ENCODE measurements at regions not wholly inside any gene's neighbourhood (a gene's known extent, or its start where the extent isn't known, plus 50 kb on each side); places are given as distances from the start of the nearest gene placed in this dataset.
"Not testable (repeated sequence)": the region's sequence is repeated elsewhere in the genome, so short reads cannot be mapped to it uniquely, and the experiment has no call there.

DNA sequence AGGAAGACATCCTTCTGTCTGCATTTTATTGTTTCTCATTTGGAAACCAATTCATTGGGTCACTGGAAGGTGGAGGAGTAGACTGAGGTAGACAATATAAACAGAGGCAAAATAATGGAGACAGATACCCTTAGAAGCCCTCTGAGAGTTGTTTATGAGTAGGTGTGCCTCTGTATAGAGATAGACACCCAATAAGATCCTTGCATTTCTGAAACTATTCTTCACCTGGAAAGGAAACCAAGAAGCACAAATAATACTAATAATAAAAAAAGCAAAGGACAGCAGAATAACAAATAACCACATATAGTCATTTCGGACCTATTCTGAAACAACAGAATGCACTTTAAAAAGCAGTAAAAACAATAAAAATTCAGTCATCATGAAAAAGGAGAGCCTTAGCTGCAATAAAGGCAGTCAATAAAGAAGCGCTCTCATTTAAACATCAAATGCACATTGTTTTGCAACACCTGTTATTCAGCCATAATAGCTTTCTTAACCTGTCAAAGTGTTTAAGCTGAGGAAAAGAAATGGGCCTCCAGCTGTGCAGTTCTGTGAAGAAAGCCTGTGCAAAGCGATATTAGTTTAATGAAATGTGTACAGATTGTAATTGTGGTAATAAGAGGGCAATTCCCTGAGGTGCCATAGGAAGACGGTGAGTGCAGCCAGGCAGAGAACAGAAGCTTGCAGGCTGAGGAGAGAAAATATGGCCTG is 904.2 kb downstream of the STPG2 start:
- H3K27me3 Mint-ChIP-seq = no peaks in the 10 kb centered on the region
- ATAC-seq (ENCODE audit: low read depth) = no peak
- DNase-seq = no peak
- POLR2A ChIA-PET = no interaction called here
- no peaks in the 10 kb centered on the region for H3K9me3 Mint-ChIP-seq
- H3K27ac Mint-ChIP-seq = no peak overlapping the region
- H3K36me3 Mint-ChIP-seq = no peaks in the 10 kb centered on the region
- H3K4me1 Mint-ChIP-seq = no peaks in the 10 kb centered on the region
- no peak overlapping the region for H3K4me3 Mint-ChIP-seq

DNA sequence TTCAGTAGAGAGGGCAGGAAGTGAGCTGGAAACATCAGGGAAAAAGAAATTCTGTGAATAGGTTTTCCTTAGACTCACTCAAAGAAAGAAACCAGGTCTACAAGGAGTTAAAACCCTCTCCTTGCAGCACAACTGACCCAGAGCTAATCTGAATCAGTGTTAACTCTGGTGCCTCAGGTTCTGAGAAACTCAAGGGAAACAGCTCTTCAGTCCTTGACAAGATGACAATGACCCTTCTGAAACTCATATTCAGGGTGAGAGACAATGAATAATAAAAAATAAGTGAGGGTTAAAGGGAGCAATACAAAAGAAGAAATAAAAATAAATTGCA is 903.6 kb downstream of the STPG2 start:
- Mint-ChIP-seq H3K4me3 (no peak overlapping the region), H3K27me3 (no peaks in the 10 kb centered on the region), H3K27ac (no peak overlapping the region), H3K36me3 (no peaks in the 10 kb centered on the region), H3K9me3 (no peaks in the 10 kb centered on the region), H3K4me1 (no peaks in the 10 kb centered on the region)
- ATAC-seq (ENCODE audit: low read depth) (no peak), DNase-seq (no peak)
- POLR2A ChIA-PET = no interaction called here

DNA sequence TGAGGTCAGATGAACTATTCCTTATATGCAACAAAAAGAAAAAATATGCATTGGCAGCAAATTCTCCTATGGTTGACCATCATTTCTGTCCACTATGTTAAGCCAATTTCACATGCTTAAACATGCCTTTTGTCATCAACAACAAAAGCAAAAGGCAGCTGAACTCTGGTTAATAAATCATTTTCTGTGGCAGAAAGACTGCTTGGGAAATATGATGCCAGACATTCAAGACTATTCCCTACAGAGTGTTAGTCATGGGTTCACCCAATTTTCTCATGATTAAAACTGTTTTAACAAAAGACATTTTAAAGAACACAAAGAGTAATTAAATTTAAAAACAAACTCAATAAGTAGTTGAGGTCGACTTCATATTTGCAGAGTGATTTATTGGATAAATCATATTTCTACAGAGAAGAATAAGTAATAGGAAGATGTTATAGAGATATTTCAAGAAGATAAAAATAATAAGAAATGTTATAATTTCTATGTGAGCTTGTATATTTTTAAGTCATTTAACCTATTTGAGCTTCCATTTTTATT is 890.6 kb downstream of the STPG2 start:
- no peak overlapping the region for H3K4me3 Mint-ChIP-seq
- H3K9me3 Mint-ChIP-seq = peaks cover 4% of the 10 kb centered on the region
- DNase-seq (no peak), ATAC-seq (ENCODE audit: low read depth) (no peak)
- POLR2A ChIA-PET = no interaction called here
- no peak overlapping the region for H3K27ac Mint-ChIP-seq
- H3K4me1 Mint-ChIP-seq = no peaks in the 10 kb centered on the region
- H3K36me3 Mint-ChIP-seq = no peaks in the 10 kb centered on the region
- no peaks in the 10 kb centered on the region for H3K27me3 Mint-ChIP-seq

DNA sequence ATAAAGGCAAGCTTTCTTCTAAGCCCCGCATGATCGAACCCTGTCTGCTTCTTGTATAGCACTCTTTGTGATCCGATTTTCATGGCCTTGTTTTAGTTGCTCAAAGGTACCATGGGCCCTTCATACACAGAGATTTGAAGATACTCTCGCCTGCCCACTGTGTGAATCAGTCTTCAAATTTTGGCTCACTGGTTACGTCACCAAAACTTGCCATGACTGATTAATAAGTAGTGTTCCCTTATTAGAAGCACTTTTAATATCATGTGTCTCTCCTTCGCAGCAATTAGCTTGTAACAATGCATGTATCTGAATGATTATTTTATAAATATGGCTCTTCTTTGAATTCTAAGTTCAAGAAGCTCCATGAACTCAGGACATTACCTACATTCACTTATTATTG is 880.5 kb downstream of the STPG2 start:
- ATAC-seq (ENCODE audit: low read depth) (no peak), DNase-seq (no peak)
- Mint-ChIP-seq H3K27ac (no peak overlapping the region), H3K36me3 (no peaks in the 10 kb centered on the region), H3K4me3 (no peak overlapping the region), H3K9me3 (peaks cover 4% of the 10 kb centered on the region), H3K27me3 (no peaks in the 10 kb centered on the region), H3K4me1 (no peaks in the 10 kb centered on the region)
- POLR2A ChIA-PET = no interaction called here

DNA sequence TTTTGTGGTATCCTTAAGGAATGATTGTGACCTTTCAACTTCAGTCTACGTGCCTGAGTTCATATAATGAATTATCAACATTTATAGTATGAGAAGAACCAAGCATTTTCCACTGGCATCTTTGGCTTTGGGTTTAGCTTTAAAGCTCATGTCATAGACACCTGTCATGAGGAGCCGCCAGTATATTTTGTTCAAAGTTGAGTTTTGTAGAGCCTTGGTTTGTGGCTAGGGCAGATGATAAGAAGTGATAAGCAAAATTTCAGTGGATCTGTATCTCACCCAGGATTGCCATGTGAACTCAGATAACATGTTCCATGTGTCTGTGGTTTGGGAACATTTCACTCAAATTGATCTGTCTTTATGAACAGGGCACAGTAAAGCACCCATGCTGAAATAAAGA is 873.2 kb downstream of the STPG2 start:
- ATAC-seq (ENCODE audit: low read depth) = no peak
- no peak for DNase-seq
- POLR2A ChIA-PET = no interaction called here

DNA sequence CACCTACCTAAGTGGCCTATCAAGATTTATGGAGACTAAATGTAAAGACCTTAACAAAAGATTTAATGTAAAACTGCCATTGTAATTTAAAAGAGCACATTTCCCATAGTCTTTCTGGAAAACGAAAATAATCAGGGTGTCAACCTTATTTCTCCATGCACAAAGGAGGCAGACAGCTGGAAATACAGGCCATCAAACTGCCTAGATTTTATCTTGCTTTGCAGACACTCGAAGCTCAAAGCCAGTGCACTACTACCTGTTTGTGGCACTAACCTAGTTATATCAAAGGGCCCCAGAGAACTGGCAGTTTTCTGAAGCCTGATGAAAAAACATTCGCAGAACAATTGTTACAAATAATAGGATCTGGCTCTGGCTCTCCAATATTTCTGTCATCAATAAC is 863.9 kb downstream of the STPG2 start:
- ATAC-seq (ENCODE audit: low read depth) (no peak), DNase-seq (no peak)
- Mint-ChIP-seq H3K27me3 (no peaks in the 10 kb centered on the region), H3K27ac (no peak overlapping the region), H3K4me1 (no peaks in the 10 kb centered on the region), H3K4me3 (no peak overlapping the region), H3K36me3 (no peaks in the 10 kb centered on the region), H3K9me3 (peaks cover 7% of the 10 kb centered on the region)
- POLR2A ChIA-PET = no interaction called here

More for the DNA sequence above, 873.2 kb downstream of the STPG2 start:
- no peaks in the 10 kb centered on the region for H3K36me3 Mint-ChIP-seq
- H3K9me3 Mint-ChIP-seq = peaks cover 3% of the 10 kb centered on the region
- no peaks in the 10 kb centered on the region for H3K27me3 Mint-ChIP-seq
- no peak overlapping the region for H3K27ac Mint-ChIP-seq
- no peak overlapping the region for H3K4me3 Mint-ChIP-seq
- no peaks in the 10 kb centered on the region for H3K4me1 Mint-ChIP-seq

DNA sequence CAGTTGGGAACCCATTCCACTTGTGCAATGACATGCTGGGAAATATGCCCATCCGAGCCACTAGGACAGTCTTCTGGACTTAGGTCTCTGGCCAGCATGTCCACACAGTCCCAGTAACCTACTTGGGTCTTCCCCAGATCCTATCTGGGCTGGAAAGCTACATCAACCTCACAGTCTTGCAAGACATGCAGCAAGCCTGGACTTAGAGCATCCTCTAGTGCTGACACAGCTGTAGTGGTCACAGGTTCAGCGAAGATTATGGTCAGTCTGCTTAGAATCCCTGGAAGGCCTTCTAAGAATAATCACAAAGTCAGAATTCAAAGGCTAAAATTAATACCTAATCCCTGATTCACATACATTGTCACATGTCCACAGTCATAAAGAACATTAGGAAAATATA is 842.7 kb downstream of the STPG2 start:
- H3K36me3 Mint-ChIP-seq = no peaks in the 10 kb centered on the region
- H3K9me3 Mint-ChIP-seq = peaks cover 11% of the 10 kb centered on the region
- POLR2A ChIA-PET = no interaction called here
- ATAC-seq (ENCODE audit: low read depth) (no peak), DNase-seq (no peak)
- no peaks in the 10 kb centered on the region for H3K4me1 Mint-ChIP-seq
- no peak overlapping the region for H3K27ac Mint-ChIP-seq
- no peaks in the 10 kb centered on the region for H3K27me3 Mint-ChIP-seq
- no peak overlapping the region for H3K4me3 Mint-ChIP-seq

DNA sequence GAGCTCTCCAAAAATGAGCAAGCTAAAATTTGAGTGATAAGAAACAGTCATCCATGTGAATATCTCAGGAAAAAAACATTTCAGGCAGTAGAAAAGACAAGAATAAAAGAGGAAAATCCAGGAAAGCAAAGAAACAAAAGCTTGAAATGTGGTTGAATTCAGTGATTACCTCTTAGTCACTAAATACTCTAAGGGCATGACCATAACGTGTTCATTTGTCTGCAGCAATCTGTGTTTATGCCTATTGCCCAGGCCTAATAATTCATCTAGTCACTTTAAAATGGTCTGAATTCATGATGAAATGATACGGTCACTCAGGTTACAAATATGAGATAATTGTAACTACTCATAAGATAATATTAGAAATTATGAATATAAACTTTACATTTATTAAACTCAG is 837.9 kb downstream of the STPG2 start:
- no peaks in the 10 kb centered on the region for H3K36me3 Mint-ChIP-seq
- no peak overlapping the region for H3K4me3 Mint-ChIP-seq
- no peak for ATAC-seq (ENCODE audit: low read depth)

DNA sequence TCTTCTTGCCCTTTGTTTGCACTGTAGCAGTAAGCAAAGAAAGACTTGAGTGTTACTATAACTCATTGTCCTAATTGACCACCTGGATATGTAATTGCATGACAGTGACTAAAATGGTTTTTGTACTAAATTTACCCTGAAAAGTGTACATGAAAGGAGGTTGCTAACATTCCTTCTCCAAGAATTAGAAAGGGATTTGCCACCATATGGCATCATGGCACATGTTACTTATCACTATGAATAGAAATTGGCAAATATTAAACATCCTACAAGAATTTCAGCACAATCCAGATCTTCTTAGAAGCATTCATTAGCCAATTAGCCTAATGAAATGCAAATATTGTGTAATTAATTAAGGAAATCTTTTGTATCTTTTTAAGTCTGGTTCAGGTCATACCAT is 834.2 kb downstream of the STPG2 start:
- Mint-ChIP-seq H3K4me3 (no peak overlapping the region), H3K9me3 (no peaks in the 10 kb centered on the region), H3K27ac (no peak overlapping the region), H3K36me3 (no peaks in the 10 kb centered on the region), H3K27me3 (no peaks in the 10 kb centered on the region), H3K4me1 (no peaks in the 10 kb centered on the region)
- DNase-seq = no peak
- POLR2A ChIA-PET = no interaction called here
- ATAC-seq (ENCODE audit: low read depth) = no peak

More for the DNA sequence above, 837.9 kb downstream of the STPG2 start:
- Mint-ChIP-seq H3K27ac (no peak overlapping the region), H3K27me3 (no peaks in the 10 kb centered on the region), H3K9me3 (peaks cover 7% of the 10 kb centered on the region), H3K4me1 (no peaks in the 10 kb centered on the region)
- POLR2A ChIA-PET = no interaction called here
- DNase-seq = no peak

DNA sequence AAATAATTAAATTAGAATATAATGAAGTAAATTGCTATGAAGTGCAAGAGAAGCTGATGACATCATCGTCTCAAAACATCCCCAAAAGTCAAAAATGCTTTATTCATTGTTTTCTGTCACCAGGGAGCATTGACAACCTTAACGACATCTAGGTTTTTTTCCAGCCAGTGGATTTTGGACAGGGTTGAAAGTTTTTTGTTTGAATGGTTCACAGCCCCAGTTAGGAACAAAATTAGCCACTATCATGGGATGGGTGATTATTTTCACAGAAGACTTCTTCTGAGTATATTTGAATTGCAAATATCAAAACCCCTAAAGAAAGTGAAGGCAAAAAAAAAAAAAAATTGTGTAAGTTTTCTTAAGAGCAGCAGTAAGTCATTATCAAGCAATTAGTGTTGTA is 826.1 kb downstream of the STPG2 start:
- DNase-seq = no peak
- Mint-ChIP-seq H3K4me3 (no peak overlapping the region), H3K27me3 (no peaks in the 10 kb centered on the region), H3K36me3 (no peaks in the 10 kb centered on the region), H3K4me1 (no peaks in the 10 kb centered on the region), H3K9me3 (peaks cover 4% of the 10 kb centered on the region), H3K27ac (no peak overlapping the region)
- no peak for ATAC-seq (ENCODE audit: low read depth)
- POLR2A ChIA-PET = no interaction called here

DNA sequence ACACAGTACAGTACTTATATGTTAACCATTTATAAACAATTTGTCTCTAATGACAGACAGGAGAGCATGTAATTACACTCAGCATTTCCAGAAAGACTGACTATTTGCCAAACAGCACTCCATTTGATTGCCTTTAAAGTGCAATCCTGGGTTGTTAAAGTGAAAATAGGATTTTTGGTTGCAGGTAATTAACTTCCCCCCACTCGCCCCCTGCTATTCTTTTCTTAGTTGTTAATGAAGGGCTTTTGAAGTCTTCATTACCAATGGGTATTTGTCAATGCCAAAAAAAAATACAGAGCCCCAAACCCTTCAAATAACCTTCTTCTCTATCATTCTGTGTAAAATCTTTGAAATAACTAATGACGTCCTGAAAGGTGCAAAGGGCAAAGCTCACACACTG is 825.6 kb downstream of the STPG2 start:
- H3K4me1 Mint-ChIP-seq = no peaks in the 10 kb centered on the region
- H3K27ac Mint-ChIP-seq = no peak overlapping the region
- peaks cover 4% of the 10 kb centered on the region for H3K9me3 Mint-ChIP-seq
- ATAC-seq (ENCODE audit: low read depth) = no peak
- POLR2A ChIA-PET = no interaction called here
- DNase-seq = no peak
- H3K27me3 Mint-ChIP-seq = no peaks in the 10 kb centered on the region
- no peak overlapping the region for H3K4me3 Mint-ChIP-seq
- H3K36me3 Mint-ChIP-seq = no peaks in the 10 kb centered on the region

DNA sequence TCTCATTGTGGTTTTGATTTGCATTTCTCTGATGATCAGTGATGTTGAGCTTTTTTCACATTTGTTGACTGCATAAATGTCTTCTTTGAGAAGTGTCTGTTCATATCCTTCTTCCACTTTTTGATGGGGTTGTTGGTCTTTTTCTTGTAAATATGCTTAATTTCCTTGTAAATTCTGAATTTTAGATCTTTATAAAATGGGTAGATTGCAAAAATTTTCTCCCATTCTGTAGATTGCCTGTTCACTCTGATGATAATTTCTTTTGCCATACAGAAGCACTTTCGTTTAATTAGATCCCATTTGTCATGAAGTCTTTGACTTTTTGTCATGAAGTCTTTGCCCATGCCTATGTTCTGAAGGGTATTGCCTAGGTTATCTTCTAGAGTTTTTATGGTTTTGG is 817.5 kb downstream of the STPG2 start:
- H3K27ac Mint-ChIP-seq = not testable (repeated sequence)

DNA sequence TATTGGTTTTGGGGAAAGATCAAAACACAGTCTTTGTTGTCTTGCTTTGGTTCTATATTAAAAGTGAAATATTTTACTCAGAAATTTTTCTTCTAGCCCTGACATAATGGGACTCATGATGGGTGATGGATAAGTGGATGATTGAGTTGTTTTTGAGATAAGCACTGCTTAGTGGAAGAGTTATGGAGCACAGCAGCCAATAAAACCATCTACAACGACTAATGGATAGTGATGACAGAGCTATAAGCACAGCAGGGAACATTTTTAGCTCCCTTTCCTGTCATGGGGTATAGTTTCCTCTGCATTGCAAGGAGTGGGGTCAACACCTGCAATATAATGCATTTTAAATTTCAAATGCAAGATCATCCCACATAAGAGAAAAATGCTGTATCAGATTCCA is 812.4 kb downstream of the STPG2 start:
- no peaks in the 10 kb centered on the region for H3K36me3 Mint-ChIP-seq
- no peaks in the 10 kb centered on the region for H3K27me3 Mint-ChIP-seq
- ATAC-seq (ENCODE audit: low read depth) (no peak), DNase-seq (no peak)
- H3K27ac Mint-ChIP-seq = no peak overlapping the region
- no peak overlapping the region for H3K4me3 Mint-ChIP-seq
- peaks cover 8% of the 10 kb centered on the region for H3K9me3 Mint-ChIP-seq
- H3K4me1 Mint-ChIP-seq = no peaks in the 10 kb centered on the region
- POLR2A ChIA-PET = no interaction called here

More for the DNA sequence above, 817.5 kb downstream of the STPG2 start:
- H3K4me3 Mint-ChIP-seq; H3K4me1 Mint-ChIP-seq; POLR2A ChIA-PET; ATAC-seq (ENCODE audit: low read depth); DNase-seq; H3K27me3 Mint-ChIP-seq; H3K36me3 Mint-ChIP-seq: not testable (repeated sequence)
- H3K9me3 Mint-ChIP-seq = peaks cover 11% of the 10 kb centered on the region

DNA sequence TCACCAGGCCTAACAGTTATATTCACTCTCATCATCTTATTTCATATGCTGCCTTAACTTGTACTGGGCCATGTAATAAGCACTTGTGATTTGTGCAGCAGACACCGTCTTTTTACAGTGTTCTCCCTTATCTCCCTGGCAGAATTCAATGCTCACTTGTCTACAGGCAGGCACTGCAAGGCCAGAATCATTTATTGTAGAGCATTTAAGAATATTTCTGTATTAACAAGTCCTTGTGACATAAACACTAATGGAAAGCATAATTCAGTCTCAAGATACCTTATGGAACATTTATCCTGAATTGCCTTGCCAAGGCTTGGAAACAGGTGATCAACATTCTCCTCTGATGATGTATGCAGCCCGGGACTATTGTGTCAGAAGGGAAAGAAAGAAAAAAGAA is 808.9 kb downstream of the STPG2 start:
- Mint-ChIP-seq H3K27me3 (no peaks in the 10 kb centered on the region), H3K4me1 (no peaks in the 10 kb centered on the region), H3K9me3 (peaks cover 2% of the 10 kb centered on the region), H3K27ac (no peak overlapping the region), H3K4me3 (no peak overlapping the region), H3K36me3 (no peaks in the 10 kb centered on the region)
- POLR2A ChIA-PET = no interaction called here
- DNase-seq (no peak), ATAC-seq (ENCODE audit: low read depth) (no peak)

Measured in activated naive CD8-positive, alpha-beta T cell treated with anti-CD3 and anti-CD28 coated beads, Interleukin-2, amount 10 ng/mL, durations not matched to agents 7 days and 5 days (primary cell).